ENCODE measurements at regions not wholly inside any gene's neighbourhood (a gene's known extent, or its start where the extent isn't known, plus 50 kb on each side); places are given as distances from the start of the nearest gene placed in this dataset.

- TF ChIP-seq CTCF (IDR thresholded peaks at IDR 0.05) = no peak
- no peak for TF ChIP-seq POLR2A (IDR thresholded peaks at IDR 0.05)
Observed at GRCh38 chr9:2424619-2425033, 197.0 kb upstream of the VLDLR start.
